HCT116 (cell line): ENCODE measurements at regions not wholly inside any gene's neighbourhood (a gene's known extent, or its start where the extent isn't known, plus 50 kb on each side); places are given as distances from the start of the nearest gene placed in this dataset.

ENCODE experiments used
- CEBPB ChIP-seq: IDR thresholded peaks from 2 replicates; pipeline ENCODE4 v1.6.1; 2012; ENCODE audit warnings: low read depth
- EZH2 ChIP-seq: fragments of 200-600 bp; sonication (generic); IDR thresholded peaks from 2 replicates; pipeline ENCODE4 v1.6.1; 2017; ENCODE audit warnings: antibody characterized with exemption, mixed run types
- JUND ChIP-seq: IDR thresholded peaks from 2 replicates; pipeline ENCODE4 v1.6.1; 2012
- MAX ChIP-seq: IDR thresholded peaks from 2 replicates; pipeline ENCODE4 v1.6.1; 2012
- POLR2A ChIP-seq: IDR thresholded peaks from 2 replicates; pipeline ENCODE4 v1.7.0; 2011; ENCODE audit warnings: borderline replicate concordance; ENCODE audit not compliant: insufficient read depth, insufficient read length; ENCODE audit errors: extremely low read depth
- POLR2AphosphoS5 ChIP-seq: IDR thresholded peaks from 2 replicates; pipeline ENCODE4 v1.6.1; 2011; ENCODE audit warnings: mild to moderate bottlenecking, low read depth, low read length, moderate library complexity
- YY1 ChIP-seq: IDR thresholded peaks from 2 replicates; pipeline ENCODE4 v1.6.1; 2011; ENCODE audit warnings: low read length, low read depth, moderate library complexity, mild to moderate bottlenecking; ENCODE audit not compliant: insufficient replicate concordance; ENCODE audit errors: extremely low read depth
- ZNF274 ChIP-seq: fragments of 200-500 bp; sonication (Bioruptor generic); IDR thresholded peaks from 2 replicates; pipeline ENCODE4 v1.6.1; 2014; ENCODE audit warnings: mild to moderate bottlenecking, low read depth, low read length, inconsistent platforms
- TF ChIP-seq, protein P1 (sequence below), 3 experiments: fragments of 200-600 bp in 1 of 3; sonication (generic) in 1 of 3; IDR thresholded peaks in 2 of 3; conservative IDR thresholded peaks in 1 of 3; 2 replicates each; pipeline ENCODE4 v1.5.1; 2012 to 2017; ENCODE audit warnings: low read depth in 2 of 3, low read length in 2 of 3, antibody characterized with exemption in 1 of 3, borderline replicate concordance in 1 of 3, control low read depth in 1 of 3, mild to moderate bottlenecking in 1 of 3, mixed read lengths in 1 of 3, mixed run types in 1 of 3, moderate library complexity in 1 of 3; ENCODE audit not compliant: insufficient read depth in 1 of 3
- TF ChIP-seq, protein P2 (sequence below): IDR thresholded peaks from 2 replicates; pipeline ENCODE4 v1.6.1; 2012
- TF ChIP-seq, protein P3 (sequence below): IDR thresholded peaks from 2 replicates; pipeline ENCODE4 v1.6.1; 2011; ENCODE audit warnings: mild to moderate bottlenecking, low read length, moderate library complexity; ENCODE audit not compliant: insufficient replicate concordance; ENCODE audit errors: extremely low read depth

DNA sequence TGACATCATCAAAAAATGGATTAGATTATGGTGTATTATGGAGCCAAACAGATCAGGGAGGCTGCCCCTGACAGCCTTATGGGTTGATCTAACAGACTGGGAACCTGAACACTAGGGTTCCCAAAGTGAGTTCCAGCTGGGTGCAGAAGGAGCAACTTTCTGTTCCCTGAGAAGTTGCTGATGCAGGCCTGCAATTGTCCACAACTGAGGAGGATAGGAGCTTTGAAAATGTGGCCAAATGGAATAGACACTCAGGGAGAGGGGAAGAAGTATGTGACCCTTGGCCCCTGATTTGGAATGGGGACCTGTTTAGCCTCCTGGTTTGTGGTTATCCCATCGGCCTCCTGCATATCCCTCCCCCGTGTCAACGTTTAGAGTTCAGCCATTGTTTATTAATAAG lies 262.2 kb upstream of the SKOR2 start:
- TF ChIP-seq, protein P1, sequence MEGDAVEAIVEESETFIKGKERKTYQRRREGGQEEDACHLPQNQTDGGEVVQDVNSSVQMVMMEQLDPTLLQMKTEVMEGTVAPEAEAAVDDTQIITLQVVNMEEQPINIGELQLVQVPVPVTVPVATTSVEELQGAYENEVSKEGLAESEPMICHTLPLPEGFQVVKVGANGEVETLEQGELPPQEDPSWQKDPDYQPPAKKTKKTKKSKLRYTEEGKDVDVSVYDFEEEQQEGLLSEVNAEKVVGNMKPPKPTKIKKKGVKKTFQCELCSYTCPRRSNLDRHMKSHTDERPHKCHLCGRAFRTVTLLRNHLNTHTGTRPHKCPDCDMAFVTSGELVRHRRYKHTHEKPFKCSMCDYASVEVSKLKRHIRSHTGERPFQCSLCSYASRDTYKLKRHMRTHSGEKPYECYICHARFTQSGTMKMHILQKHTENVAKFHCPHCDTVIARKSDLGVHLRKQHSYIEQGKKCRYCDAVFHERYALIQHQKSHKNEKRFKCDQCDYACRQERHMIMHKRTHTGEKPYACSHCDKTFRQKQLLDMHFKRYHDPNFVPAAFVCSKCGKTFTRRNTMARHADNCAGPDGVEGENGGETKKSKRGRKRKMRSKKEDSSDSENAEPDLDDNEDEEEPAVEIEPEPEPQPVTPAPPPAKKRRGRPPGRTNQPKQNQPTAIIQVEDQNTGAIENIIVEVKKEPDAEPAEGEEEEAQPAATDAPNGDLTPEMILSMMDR (IDR thresholded peaks at IDR 0.05 in 2 of 3, conservative IDR thresholded peaks at IDR 0.05 in 1 of 3; ENCODE audit: borderline replicate concordance in 1 of 3, insufficient read depth in 1 of 3, low read depth in 2 of 3, low read length in 2 of 3), result no peak
- TF ChIP-seq POLR2A (no peak), MAX (no peak), ZNF274 (no peak), POLR2AphosphoS5 (no peak), YY1 (no peak), JUND (no peak), CEBPB (no peak), EZH2 (no peak)
- TF ChIP-seq, protein P2, sequence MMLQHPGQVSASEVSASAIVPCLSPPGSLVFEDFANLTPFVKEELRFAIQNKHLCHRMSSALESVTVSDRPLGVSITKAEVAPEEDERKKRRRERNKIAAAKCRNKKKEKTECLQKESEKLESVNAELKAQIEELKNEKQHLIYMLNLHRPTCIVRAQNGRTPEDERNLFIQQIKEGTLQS, result no peak
- TF ChIP-seq, protein P3, sequence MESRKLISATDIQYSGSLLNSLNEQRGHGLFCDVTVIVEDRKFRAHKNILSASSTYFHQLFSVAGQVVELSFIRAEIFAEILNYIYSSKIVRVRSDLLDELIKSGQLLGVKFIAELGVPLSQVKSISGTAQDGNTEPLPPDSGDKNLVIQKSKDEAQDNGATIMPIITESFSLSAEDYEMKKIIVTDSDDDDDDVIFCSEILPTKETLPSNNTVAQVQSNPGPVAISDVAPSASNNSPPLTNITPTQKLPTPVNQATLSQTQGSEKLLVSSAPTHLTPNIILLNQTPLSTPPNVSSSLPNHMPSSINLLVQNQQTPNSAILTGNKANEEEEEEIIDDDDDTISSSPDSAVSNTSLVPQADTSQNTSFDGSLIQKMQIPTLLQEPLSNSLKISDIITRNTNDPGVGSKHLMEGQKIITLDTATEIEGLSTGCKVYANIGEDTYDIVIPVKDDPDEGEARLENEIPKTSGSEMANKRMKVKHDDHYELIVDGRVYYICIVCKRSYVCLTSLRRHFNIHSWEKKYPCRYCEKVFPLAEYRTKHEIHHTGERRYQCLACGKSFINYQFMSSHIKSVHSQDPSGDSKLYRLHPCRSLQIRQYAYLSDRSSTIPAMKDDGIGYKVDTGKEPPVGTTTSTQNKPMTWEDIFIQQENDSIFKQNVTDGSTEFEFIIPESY, result no peak
